ENCODE measurements at regions not wholly inside any gene's neighbourhood (a gene's known extent, or its start where the extent isn't known, plus 50 kb on each side); places are given as distances from the start of the nearest gene placed in this dataset.
"Not testable (repeated sequence)": the region's sequence is repeated elsewhere in the genome, so short reads cannot be mapped to it uniquely, and the experiment has no call there.

GRCh38 chr2:34705551-34706247 is 1106.6 kb upstream of the FAM98A start:
- 50 to 56% methylated on average over 6 of the region's 6 CpGs for WGBS, 2 donors
- Histone ChIP-seq H3K9me3 (no peaks in the 10 kb centered on the region), H3K4me3 (no peak overlapping the region), H3K4me1 (no peaks in the 10 kb centered on the region), H3K36me3 (no peaks in the 10 kb centered on the region), H3K27ac (no peak overlapping the region), H3K27me3 (no peaks in the 10 kb centered on the region)
- intact Hi-C loops (cut with DNase I): no loop called here
- DNase-seq: no peak
- no peak for TF ChIP-seq POLR2A (IDR thresholded peaks at IDR 0.05)
- TF ChIP-seq, protein P1, sequence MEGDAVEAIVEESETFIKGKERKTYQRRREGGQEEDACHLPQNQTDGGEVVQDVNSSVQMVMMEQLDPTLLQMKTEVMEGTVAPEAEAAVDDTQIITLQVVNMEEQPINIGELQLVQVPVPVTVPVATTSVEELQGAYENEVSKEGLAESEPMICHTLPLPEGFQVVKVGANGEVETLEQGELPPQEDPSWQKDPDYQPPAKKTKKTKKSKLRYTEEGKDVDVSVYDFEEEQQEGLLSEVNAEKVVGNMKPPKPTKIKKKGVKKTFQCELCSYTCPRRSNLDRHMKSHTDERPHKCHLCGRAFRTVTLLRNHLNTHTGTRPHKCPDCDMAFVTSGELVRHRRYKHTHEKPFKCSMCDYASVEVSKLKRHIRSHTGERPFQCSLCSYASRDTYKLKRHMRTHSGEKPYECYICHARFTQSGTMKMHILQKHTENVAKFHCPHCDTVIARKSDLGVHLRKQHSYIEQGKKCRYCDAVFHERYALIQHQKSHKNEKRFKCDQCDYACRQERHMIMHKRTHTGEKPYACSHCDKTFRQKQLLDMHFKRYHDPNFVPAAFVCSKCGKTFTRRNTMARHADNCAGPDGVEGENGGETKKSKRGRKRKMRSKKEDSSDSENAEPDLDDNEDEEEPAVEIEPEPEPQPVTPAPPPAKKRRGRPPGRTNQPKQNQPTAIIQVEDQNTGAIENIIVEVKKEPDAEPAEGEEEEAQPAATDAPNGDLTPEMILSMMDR (IDR thresholded peaks at IDR 0.05): no peak

- no peak for TF ChIP-seq POLR2A (IDR thresholded peaks at IDR 0.05)
- TF ChIP-seq, protein P1 (IDR thresholded peaks at IDR 0.05): no peak
- Histone ChIP-seq H3K27ac (no peak overlapping the region), H3K36me3 (no peaks in the 10 kb centered on the region), H3K9me3 (no peaks in the 10 kb centered on the region), H3K27me3 (no peaks in the 10 kb centered on the region), H3K4me1 (no peaks in the 10 kb centered on the region), H3K4me3 (no peak overlapping the region)
- no peak for DNase-seq
- 19 to 31% methylated on average over 2 of the region's 2 CpGs for WGBS, 2 donors
- intact Hi-C loops (cut with DNase I): no loop called here
These were observed 1104.2 kb upstream of the FAM98A start for GRCh38 chr2:34703292-34703691.

DNA sequence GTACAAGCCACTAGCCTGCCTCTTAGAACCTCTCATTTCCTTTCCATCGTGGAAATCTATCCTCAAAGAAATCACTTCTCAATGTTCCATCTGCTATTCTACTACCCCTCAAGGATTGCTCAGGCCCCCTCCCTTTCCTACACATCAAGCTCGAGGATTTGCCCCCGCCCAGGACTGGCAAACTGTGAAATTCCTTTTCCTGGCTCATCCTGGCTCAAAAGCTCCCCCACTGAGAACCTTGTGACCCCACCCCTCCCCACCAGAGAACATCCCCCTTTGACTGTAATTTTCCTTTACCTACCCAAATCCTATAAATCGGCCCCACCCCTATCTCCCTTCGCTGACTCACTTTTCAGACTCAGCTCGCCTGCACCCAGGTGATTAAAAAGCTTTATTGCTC is 1103.3 kb upstream of the FAM98A start:
- H3K4me3 ChIP-seq; intact Hi-C loops (cut with DNase I); H3K36me3 ChIP-seq; H3K9me3 ChIP-seq; DNase-seq; H3K27ac ChIP-seq; H3K4me1 ChIP-seq; H3K27me3 ChIP-seq: not testable (repeated sequence)
- WGBS, 2 donors: 66 to 70% methylated on average over 6 of the region's 6 CpGs

GRCh38 chr2:34677591-34677990 is 1078.5 kb upstream of the FAM98A start:
- intact Hi-C loops (cut with DNase I); H3K9me3 ChIP-seq; H3K27me3 ChIP-seq; DNase-seq; H3K27ac ChIP-seq; H3K4me3 ChIP-seq; H3K36me3 ChIP-seq; H3K4me1 ChIP-seq: not testable (repeated sequence)
- 87 to 90% methylated on average over 6 to 10 of the region's 12 CpGs for WGBS, 2 donors

- H3K4me3 ChIP-seq: not testable (repeated sequence)
- 50 to 66% methylated on average over 3 of the region's 3 CpGs for WGBS, 2 donors
These were observed 1078.0 kb upstream of the FAM98A start for GRCh38 chr2:34677119-34677531.

GRCh38 chr2:34670482-34670881 is 1071.4 kb upstream of the FAM98A start:
- Histone ChIP-seq H3K4me1 (no peaks in the 10 kb centered on the region), H3K36me3 (no peaks in the 10 kb centered on the region), H3K9me3 (no peaks in the 10 kb centered on the region), H3K27me3 (no peaks in the 10 kb centered on the region), H3K4me3 (no peak overlapping the region), H3K27ac (no peak overlapping the region)
- no peak for TF ChIP-seq POLR2A (IDR thresholded peaks at IDR 0.05)
- TF ChIP-seq, protein P1 (IDR thresholded peaks at IDR 0.05): no peak
- DNase-seq: no peak
- WGBS, 2 donors: 71 to 87% methylated on average over 3 of the region's 3 CpGs
- intact Hi-C loops (cut with DNase I): no loop called here

More at GRCh38 chr2:34677119-34677531, 1078.0 kb upstream of the FAM98A start:
- H3K27me3 ChIP-seq; intact Hi-C loops (cut with DNase I); H3K9me3 ChIP-seq; H3K27ac ChIP-seq; DNase-seq; H3K4me1 ChIP-seq; H3K36me3 ChIP-seq: not testable (repeated sequence)

GRCh38 chr2:34666821-34667220 is 1067.7 kb upstream of the FAM98A start:
- WGBS, 2 donors: 64 to 68% methylated on average over 4 of the region's 4 CpGs
- Histone ChIP-seq H3K4me3 (no peak overlapping the region), H3K36me3 (no peaks in the 10 kb centered on the region), H3K9me3 (no peaks in the 10 kb centered on the region), H3K27me3 (no peaks in the 10 kb centered on the region), H3K27ac (no peak overlapping the region), H3K4me1 (no peaks in the 10 kb centered on the region)
- intact Hi-C loops (cut with DNase I): no loop called here
- no peak for DNase-seq
- TF ChIP-seq, protein P1 (IDR thresholded peaks at IDR 0.05): no peak
- TF ChIP-seq POLR2A (IDR thresholded peaks at IDR 0.05): no peak
